NCI-H2227 (cell line): ENCODE measurements at regions not wholly inside any gene's neighbourhood (a gene's known extent, or its start where the extent isn't known, plus 50 kb on each side); places are given as distances from the start of the nearest gene placed in this dataset.

ENCODE experiments used
- DNase-seq: peaks from one replicate; lab custom pipeline; 2025; ENCODE audit not compliant: unreplicated experiment; lab: John Stamatoyannopoulos, UW

DNA sequence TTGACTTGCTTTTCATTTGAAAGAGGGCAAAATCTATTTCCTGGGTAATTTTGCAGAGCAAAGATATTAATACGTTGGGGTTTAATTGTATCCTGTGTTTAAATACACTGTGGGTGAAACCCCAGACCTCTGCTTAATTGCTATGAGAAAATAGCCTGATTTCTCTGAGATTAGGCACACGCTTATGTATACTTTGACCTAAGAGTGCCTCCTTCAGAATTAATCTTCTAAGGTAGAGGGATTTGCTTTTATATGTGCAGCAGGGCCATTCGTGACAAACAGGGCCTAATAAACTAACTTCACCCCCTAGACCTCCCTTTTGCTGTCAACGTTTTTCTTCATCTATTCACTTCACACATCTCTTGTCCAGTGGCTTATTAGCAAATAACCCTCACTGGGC lies 216.9 kb upstream of the ADGRL2 start:
- no peak for DNase-seq

DNA sequence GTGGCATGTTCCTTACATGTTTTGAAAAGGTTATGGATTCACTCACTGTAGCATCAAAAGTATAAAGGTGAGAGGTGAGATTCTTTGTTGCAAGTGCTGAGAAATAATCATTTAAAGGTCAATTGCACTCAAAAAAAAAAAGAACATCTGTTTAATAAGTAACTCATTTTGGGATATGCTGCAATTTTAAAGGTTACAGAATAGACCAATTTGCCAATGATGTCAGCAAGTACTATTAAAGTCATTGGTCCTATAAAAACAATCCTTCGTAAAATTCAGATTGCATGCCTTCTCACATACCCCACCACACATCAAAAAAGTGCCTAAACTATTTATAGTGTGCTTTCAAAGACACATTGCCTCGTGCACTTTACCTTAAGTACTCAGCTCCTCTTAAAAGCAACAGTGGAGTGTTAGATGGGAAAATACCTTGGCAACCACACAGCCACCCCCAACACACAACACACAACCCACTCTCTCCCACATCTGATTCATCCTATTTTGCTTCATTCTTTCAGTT lies 218.2 kb upstream of the ADGRL2 start:
- DNase-seq: no peak

DNA sequence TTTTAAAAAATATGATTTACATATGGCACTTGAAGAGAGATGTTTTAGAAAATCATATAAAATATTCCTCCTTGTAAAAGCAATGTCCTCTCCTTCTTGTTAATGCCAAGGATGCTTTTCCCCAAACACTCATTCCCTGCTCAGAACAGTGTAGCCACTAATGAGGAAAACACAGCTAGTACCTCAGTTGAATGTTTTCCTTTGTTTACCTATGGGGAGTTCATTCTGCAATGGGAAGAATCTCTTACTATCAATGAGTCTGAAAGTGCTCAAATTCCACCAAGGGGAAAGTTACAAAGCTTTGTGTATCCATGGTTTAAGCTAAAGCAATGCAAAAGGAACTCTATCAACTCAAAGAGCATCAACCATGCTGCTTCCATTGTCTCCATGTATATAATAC lies 221.9 kb upstream of the ADGRL2 start:
- DNase-seq: no peak

DNA sequence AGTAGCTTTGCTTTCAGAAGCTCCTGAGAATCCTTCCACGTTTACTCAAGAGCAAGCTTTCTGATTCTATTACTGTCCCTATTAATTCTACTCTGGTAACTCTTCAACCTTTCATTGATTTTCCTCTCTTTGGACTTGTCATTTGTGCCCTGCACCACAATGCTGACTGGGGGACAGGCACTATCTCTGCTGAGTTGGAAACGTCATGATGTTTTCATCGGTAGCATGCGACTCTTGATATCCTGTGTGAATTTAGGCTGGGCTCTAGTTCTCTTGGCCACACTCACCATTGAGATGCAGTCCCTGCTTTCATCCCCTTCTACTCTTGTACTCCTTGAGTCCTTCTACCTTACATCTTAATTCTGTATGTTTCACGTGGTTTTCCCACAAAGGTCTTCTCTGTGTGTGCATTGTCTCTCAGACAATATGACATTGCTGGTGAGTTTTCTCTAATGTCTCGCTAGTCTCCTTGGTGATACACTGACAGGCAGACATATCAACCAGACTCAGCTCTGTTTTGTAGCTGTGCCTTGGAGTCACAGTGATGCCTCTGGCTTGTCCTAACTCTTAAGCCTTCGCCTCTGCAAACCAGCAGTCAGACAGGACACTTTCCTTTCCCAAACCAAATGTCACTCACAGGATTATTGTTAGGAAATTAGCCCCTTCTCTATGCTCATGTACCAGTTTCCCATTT lies 223.6 kb upstream of the ADGRL2 start:
- DNase-seq: no peak

DNA sequence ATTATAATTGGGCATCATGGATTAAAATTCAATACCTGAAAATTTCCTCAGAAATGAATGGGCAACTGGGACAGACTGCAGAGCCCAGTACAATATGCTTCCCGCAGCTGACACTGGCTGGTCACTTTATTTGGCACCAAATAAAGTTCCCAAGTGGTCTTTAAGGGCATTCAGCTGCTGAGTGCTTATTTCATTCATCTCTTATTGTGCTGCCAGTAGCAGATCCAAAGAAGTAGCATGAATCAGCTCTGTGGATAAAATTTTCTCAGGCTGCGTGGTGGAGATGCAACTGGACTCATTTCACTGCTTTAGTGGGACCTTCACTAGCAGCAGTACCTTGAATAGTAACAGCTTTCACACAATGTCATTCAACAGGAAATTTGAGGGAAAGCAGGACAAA lies 226.3 kb upstream of the ADGRL2 start:
- DNase-seq: no peak

DNA sequence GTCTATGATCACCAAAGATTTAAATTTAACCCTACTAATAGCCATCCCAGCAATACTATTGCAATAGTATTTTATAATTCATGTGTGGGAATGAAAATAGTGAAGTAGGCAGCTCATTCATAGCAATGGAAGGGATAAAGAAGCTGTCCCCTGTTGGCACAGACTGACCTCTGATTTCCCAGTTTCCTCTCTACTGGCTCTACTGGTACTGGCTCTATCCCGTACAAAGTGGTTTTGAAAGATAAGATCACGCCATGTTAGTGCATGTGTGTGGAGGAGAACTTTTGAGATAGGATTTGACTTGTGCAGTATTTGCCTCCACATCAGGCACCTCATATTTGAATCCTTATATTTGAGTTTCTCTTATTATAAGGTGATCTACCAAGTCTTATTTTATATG lies 227.3 kb upstream of the ADGRL2 start:
- no peak for DNase-seq

DNA sequence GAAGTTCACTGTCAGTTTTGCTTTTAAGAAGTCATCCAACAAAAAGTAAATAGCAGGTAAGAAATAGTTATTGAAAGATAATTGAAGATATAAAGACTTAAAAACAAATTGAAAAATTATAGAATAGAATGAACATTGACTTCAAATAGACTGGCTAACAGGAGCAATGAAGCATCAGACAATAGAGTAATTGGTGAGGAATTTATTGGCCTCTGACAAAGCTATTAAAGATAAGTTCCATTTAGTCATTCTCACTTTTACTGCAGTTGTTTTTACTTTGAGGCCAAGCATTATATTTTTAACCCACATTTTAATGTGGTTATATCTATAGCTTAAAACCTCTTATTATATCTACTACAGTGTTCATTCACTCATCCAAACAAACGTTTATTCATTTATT lies 228.8 kb upstream of the ADGRL2 start:
- no peak for DNase-seq

DNA sequence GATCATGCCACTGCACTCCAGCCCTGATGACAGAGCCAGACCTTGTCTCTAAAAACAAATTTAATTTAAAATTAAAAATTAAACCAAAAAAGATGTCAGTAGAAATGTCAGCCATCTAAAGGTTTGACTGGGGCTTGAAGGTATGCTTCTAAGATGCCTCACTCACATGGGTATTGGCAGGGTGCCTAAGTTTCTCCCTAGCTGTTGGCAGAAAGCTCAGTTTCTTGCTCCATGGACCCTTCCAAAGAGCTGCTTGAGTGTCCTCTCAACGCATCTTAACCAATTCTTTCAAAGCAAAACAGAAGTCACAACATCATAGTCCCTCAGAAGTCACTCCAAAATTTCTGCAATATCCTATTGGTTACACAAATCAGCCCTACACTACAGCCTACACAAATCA lies 231.0 kb upstream of the ADGRL2 start:
- DNase-seq: no peak

DNA sequence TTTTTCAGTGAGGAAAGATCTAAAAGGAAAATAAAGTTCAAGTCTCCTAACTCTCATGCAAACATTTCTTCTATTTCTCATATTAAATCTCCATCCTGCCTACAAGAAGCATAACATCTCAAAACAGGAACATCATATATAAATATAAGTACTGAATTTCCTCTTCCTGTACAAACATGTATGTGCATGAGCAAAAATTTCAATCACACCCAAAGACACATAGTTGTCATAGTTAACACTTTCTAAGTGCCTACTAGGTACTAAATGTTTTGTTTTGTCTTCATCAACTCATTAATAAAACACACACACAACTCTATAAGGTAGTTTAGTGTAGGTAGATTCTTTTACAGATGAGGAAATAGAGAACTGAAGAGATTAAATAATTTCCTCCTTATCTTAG lies 237.1 kb upstream of the ADGRL2 start:
- no peak for DNase-seq

DNA sequence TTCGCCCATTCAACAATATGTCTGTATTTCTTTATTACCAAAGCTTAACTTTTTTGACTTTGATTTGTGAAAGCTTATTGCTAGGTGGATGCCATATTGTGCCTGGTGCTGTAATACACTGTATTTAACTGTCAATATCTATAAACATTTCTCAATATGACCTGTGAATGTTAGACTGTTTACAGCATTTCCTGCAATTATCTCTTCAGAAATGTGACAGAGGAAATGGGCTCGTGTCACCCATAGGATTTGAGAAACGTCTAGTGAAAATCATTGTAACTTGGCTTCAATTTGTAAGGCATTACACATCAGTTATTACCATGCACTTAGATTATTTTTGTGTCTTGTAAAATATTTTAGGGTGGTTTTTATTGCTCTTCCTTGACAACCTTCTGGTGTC lies 237.8 kb upstream of the ADGRL2 start:
- no peak for DNase-seq

DNA sequence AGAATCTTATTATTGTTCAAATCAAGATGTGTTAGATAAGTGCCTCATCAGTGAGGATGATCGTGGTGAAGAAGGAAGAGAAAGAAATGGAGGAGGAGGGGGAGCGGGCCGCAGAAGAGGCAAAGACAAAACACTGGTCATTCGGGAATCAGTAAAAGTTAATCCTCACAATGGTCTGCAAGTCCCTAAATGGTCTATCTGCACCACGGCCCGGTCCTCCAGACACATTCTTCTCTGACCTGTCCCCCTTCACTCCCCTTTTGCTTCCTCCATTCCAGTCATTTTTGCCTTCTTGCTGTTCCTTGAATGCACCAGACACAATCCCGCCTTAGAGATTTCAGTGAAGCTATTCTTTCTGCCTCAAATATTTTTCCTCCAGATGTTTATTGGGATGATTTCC lies 240.1 kb upstream of the ADGRL2 start:
- DNase-seq: no peak

DNA sequence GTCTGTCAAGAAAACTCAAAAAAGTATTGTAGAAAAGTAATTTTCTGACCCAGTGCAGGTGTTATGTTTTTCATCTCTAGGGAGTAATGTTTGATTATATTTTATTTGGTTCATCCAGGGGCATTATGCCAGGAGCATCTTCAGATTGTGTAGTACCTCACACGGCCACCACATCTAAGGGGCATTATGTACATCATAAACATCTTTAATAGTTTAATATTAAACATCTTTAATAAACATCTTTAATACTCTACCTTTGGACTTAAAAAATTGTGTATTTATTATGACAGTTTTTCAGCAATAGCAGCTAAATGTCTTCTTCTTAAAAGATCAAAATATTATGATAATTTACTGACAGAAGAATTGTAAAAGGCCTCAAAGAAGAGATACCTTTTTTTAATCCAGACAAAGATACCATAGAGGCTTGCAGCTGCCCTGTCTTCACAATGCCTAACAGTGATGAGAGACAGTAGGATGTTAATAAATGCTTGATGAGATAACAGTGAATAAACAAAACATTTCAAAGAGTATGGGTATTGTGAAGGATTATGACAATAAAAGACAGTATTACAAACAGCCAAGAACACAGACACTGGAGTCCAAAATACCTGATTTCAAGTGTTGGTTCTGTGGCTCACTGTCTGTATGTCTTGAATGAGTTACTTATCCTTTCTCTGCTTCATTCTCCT lies 240.9 kb upstream of the ADGRL2 start:
- DNase-seq: no peak

DNA sequence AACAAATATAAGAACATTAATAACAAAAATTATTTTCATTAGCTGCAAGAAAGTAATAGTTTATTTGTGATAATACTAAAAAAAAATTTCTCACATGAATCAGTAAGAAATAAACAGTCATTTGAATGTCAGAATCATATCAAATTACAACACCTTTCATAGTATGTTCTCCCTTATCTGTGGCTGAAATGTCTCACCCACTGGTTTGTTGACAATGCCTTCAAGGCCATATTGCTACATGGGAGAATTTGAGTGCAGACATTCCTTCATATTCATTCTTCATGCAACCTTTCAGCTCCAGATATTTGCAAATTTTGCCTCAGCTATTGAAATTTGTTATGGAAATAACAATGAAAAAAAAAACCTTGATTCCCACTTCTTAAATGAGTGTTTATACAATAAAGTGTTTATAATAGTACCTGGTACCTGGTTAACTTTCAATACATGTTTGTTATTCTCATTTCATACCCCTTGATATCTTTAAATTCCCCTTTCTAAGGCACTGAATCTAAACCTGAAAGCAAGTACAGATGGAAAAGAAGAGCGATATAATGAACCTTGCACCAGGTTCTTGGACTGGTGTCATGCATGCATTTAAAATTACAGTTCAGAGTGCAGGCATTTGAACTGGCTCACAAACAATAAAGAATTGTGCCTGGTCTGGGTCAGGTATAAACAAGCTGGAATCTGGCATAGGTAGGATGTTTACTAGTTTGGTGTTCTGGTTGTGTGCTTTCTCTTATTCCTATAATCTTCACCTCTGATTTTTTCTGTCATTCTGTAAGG lies 242.2 kb upstream of the ADGRL2 start:
- DNase-seq: no peak

DNA sequence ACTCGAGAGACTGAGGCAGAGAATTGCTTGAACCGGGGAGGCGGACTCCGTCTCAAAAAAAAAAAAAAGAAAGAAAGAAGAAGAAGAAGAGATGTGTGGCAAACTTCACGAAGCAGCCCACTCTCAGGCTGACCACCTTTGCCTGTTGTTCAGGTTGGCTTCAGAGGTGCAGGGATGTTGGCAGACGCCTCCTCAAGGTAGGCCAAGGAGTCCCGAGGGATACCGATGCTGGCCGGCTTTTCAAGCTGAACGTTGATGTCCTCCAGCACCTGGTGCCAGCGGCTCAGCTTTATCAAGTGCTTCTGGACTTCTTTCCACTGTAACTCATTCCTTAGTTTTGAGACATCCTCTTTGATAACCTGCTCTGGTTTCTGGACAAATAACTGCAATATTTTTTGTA lies 243.8 kb upstream of the ADGRL2 start:
- DNase-seq: no peak

DNA sequence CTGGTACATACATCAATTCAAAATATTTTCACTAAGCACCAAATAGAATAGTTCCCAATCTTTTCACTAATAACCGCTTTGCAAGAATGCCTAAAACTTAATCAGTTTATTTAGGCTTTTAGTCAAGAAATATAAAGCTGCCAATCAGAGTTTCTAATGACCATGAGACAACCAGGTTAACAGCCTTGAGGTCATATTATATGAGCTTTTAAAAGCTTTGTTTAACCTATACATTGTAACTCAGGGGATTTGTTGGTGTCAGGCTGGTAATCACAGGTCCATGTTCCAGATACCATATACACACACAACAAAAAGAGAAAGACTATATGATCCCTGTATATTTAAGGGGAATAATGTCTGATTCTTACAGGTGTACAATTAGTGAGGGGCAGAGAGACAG lies 246.2 kb upstream of the ADGRL2 start:
- DNase-seq: no peak

DNA sequence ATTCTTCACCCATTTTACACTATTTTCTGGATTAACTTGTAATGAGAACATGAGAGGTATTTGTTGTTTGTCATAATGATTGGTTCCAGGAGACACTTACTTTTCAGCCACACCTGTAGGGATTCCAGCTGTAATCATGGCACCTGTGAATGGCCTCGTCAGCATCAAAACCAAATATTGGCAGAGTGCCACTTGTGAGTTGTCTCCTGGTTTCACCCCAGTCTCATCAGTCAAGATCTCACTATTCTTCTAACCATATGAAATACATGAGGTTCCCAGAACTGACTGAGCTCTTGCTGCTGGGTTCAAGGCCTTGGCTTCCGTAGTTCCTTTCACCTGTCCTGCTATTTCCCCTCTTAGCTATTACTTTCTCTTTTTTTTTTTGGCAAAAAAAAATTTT lies 246.6 kb upstream of the ADGRL2 start:
- DNase-seq: peak; percentile 19

DNA sequence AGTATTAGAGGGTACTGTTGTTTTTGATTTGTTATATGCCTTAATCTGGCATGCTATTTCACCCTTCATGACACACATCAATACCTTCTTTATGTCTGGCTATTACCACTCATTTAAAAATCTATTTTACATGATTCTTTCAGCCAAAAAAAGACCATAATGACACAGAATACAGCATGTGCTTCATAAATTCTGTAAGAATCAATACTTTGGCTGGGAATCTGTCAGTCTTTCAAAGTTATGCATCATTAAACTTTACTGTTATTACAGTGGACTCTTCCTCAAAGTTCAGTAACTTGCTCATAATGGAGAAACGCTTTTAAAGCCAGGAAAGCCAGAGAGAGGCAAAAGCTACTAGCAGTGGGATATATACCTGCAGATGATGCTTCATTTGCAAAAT lies 247.2 kb upstream of the ADGRL2 start:
- no peak for DNase-seq

DNA sequence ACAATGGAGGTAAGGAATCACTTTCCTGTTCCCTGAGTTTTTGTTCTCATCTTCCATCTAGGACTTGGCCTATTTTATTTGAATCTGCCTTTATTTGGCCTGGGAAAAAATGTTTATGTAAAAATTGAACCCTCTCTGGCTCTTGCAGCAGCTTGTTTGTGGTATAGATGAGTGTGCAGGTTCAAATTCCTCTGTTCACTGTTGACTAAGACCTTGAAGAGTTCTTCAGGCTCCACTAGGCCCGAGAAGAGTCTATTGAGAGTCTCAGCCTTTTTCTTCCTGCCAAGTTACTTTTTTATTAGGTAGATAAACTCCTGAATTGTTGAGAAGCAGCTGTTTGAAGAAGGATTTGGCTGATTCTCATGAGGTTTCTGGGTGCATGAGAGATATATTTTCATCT lies 248.8 kb upstream of the ADGRL2 start:
- DNase-seq: no peak

DNA sequence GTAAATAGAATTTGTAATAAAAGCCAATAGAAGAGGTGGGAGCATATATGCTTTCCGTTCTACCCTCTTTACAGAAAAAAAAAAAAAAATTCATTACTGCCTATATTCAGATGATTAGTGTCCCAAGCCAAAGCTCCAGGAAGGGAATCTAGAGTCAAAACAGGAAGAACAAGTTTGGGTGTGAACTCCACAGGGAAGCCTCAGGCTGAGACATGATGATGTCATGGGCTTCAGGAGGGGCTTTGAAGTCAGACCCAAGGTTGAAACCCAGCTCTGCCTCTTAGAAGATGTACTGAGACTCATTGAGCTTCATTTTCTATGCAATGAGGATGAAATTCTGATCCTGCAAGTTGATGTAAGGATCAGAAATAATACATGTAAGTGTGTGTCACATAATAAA lies 250.0 kb upstream of the ADGRL2 start:
- DNase-seq: no peak

DNA sequence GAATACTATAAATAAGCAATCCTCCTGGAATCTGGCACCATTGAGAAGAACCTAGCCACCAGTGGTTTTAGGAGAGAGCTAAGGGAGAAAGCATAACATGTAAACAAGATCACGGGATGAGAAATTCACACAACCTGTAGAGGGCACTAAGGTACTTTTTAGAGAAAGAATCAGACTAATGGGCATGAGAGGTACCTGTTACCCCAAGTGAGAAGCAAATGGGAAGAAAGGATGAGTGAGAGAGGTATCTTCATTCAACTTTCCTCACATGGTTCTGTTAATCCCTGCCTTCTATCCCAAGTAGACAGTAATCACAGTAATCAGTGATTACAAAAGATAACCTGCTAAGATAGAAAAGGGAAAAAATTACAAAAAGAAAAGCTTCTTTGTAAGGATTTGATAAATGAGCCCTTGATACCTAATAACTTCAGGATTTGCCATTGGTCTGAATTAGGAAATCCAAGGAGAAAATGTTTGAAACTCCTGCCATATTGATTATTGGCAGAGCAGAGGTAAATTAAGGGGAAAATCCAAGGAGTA lies 251.1 kb upstream of the ADGRL2 start:
- peak; percentile 45 for DNase-seq

DNA sequence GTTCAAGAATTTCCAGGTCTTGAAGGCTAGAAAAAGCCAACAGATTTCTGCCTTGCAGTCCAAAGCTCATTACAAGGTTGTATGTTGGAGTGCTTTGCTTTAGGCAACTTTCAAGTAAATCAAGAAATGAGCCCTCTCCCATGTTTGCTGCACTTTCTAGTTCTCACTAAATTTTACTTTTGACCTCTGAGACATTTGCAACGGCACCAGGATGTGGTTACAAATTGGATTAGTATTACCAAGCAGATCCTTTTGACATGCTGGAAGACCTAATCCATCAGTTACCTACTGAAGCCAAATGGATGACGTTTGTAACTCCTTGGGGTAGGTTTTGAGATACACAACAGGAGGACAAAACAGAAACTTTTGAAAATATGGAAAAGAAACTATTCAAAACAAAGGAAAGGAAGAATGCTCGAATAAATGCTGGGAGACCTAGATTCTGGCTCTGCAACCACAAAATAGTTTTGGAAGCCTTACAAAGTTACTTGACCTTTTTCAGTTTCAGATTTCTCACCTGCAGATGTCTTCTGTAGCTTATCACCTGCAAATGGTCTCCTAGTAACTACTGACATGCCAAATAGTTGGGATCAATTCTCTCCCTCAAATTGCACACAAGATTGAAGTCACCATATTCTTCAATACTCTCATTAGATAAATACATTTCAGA lies 251.7 kb upstream of the ADGRL2 start:
- no peak for DNase-seq
